ENCODE measurements at regions not wholly inside any gene's neighbourhood (a gene's known extent, or its start where the extent isn't known, plus 50 kb on each side); places are given as distances from the start of the nearest gene placed in this dataset.
"Not testable (repeated sequence)": the region's sequence is repeated elsewhere in the genome, so short reads cannot be mapped to it uniquely, and the experiment has no call there.

DNA sequence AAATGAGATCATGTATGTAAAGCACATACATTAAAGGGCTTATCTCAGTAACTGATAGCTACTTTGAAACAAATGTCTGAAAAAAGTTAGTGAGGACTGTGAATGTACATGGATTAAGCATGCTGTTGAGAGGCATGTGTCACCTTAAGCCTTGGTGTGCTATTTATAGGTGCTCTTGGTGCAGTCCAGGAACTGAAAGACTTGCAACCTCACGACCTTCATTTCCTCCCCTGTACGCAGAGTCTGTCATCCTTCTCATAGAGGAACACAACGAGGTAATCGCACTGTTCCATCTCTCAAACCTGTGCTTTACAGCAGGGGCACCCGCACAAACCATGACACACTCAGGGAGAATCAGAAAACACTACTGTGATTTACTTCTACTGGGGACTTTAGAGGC, 65.6 kb downstream of the UFM1 start:
- DNase-seq: no peak

DNA sequence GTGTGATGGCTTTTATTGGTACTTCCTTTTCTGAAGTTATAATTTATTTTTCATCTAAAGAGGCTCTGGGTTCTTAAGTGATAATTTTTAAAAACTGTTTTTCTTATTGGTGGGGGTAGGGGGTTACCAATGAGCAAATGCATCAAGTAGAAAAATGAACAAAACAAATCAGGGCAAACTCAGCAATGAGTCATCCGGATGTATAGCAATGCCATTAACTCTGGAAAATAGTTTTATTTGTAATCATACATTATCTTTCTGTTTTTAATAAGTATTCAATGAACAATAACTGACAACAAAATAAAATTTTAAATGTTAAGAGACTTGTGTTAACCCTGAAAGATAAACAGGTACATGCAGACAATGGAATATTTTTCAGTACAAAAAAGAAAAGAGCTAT, 67.6 kb downstream of the UFM1 start:
- DNase-seq: no peak

DNA sequence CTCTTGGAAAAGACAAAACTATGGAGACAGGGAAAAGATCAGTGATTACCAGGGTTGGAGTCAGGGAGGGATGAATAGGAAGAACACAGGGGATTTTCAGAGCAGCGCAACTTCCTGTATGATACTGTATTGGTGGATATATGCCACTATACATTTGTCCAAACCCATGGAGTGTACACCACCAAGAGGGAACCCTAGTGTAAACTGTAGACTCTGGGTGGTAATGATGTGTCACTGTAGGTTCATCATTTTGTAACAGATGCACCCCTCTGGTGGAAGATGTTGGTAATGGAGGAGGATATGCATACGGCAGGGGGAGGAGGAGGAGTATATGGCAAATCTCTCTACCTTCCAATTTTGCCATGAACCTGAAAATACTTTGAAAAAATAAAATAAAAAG, 68.1 kb downstream of the UFM1 start:
- no peak for DNase-seq

DNA sequence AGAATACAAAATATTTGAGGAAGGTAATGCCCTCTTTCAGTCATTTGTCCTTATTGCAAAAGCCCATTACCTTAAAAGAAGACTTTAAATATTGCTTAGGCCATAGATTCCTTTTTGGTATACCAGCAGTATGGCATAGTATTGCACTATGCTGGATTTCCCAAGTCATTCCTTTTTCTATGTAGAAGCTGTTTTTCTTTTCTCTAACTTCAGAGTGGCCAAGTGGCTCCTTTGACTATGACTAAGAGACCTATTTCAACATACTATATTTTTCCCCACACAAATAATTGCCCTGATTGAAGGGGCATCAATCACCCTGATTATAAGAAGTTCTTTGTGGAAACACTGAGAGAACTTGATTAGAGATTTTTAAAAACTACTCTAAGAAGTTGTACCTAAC, 68.6 kb downstream of the UFM1 start:
- DNase-seq: no peak

DNA sequence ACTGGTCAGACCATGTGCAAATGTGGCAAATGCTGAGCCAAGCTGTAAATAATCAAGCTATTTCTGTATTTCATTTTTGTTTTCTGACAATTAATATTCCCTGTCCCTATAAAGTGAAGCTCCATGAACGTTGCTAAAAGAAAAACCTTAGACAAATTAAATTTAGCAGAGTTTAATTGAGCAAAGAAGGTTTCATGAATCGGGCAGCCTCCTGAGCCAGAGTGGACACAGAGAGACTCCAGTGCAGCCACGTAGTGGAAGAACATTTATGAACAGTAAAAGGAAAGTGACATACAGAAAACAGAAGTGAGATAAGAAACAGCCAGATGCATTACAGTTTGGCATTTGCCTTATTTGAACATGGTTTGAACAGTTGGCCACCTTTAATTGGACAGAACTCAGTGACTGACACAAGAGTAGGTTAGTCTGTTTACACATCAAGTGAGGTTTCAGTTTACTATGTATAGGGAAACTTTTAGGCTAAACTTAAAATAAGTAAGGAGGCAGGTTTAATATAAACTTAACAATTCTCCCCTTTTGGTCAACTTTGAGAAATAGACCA, 69.7 kb downstream of the UFM1 start:
- DNase-seq: no peak

DNA sequence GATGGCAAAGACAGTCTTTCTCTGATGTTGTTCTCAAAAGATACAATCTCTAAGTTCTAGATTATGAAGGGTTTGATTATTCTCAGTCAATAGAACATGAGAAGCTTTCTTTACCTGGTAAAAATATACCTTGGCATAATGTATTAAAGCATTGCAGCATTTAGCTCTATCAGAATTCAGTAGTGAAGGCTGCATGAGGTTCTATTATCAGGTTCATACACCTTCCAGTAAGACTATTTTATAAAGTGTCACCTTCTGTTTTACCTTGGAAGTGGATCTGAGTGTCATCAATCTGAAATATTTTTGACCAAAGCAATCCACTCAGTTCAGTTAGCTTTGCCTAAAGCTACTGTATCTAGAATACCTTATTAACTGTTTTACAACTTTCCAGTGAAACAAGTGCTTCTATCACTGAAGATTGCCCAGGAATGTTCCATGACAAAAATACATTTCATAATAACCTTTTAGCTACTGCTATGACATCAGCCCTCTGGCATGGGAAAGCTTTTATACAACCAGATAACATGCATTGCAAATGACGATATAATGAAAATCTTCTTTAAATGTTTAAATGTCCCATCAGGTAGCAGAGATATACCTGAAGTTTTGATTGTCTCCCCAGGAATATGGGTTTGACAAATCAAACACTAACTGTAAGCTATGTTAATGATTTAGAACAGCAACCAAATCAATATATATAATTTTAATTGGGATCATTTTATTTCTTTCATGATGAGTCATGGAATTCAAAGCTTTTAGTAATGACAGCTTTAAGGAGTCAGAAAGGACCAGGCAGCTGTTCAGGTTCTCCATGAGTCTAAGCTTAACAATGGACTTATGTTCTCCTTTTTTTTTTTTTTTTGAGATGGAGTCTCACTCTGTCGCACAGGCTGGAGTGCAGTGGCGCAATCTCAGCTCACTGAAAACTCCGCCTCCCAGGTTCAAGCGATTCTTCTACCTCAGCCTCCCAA, 72.2 kb downstream of the UFM1 start:
- DNase-seq: no peak

DNA sequence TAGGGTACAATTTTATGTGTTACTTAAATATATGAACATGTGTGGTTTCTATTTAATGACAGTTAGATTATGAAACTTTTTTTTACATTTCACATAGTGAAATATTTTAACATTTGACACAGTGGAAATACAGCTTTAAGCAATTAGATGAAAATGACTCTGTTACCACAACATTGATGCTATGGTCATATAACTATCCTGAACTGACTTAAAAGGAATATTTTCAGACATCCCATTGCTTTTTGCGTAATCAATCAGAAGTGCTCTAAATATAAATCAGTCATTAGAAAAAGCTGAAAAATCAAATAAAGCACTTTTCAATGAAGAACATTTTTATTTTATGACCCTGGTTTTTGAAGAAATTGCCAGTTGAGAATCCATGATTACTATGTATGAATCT, 80.3 kb downstream of the UFM1 start:
- no peak for DNase-seq

DNA sequence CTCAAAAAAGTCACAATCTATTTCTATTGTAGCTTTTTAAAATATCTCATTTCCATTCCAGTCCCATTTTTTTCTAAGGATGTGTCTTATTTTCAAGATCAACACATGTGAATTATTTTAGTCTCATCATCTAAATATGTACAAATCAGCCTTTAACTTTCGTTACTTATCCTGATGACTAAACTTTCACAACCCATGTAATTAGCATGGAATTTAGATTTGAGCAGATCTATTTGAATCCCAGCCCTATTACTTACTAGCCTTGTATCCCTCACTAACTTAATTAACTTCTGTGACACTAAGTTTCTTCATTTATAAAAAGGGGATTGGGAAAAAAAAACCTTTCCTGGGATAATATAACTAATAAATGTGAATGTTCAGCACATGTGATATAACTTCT, 81.1 kb downstream of the UFM1 start:
- no peak for DNase-seq

DNA sequence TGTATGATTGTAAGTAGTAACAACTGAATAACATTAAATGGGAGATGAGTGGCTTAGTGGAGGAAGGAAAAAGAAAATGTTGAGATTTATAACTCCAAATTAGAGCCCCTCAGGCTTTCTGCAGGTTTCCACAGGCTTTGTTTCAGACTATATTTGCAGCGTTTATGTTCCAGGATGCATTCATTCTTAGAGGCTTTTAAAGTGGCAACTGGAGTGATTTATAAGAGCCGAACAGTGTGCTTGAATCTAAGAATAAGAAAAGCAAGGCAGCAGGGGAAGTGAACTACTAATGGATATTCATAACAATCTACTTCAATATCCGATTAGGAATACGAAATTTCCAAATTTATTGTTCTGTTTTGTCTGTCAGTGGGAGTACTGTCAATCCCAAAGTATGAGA, 91.0 kb downstream of the UFM1 start:
- no peak for DNase-seq

DNA sequence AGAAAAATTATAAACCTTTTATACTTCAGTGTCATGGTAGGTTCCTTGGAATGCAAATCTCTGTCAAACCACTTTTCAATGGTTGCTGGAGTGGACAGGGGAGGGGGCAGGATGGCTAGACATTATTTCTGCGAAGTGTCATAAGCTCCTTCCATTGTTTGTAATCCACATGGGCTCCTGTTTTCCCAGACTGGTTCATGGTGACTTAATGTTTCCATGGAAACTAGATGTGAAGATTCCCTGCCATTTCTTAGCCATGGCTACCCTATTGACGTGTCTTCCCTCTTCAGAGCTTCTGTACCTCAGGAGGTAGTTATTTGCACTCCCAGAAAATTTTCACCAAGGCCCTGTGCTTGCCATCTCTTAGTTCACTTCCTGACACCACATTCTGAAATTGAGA, 95.3 kb downstream of the UFM1 start:
- DNase-seq: no peak

DNA sequence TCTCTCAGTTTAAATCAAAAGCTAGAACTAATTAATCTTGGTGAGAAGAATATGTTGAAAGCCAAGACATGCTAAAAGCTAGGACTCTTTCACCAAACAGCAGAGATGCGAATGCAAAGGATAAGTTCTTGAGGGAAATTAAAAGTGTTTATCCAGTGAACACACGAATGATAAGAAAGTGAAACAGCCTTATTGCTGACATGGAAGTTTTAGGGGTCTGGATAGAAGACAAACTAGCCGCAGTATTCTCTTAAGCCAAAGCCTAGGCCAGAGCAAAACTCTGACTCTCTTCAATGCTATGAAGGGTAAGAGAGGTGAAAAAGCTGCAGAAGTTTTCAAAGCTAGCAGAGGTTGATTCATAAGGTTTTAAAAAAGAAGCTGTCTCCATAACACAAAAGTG, 103.0 kb downstream of the UFM1 start:
- DNase-seq: no peak

DNA sequence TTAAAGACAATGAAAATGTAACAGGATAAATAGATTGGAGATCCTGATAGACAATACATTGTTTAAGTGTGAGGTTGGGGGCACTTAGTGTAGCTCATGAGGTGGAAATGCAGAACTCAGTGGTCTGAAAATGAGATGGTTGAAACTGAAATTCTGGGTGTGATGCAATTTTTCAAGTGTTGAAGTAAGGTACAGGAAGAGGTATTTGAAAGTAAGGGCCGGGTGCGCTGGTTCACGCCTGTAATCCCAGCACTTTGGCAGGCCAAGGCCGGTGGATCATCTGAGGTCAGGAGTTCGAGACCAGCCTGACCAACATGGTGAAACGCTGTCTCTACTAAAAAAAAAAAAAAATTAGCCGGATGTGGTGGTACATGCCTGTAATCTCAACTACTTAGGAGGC, 113.0 kb downstream of the UFM1 start:
- no peak for DNase-seq

DNA sequence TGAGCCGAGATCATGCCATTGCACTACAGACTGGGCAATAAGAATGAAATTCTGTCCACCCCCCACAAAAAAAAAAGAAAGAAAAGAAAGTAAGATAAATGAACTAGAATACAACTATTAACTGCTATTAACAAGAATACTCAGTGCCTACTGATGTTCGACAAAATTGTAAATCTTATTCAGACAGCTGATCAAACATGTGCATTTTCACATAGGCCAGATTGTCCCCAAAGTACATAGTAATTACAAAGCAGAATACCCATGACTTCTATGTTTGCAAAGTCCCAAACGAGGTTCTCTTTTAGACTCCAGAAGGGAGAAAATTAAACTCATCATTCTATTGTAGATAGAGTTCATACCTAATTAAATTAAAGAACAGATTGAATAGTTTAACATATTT, 113.4 kb downstream of the UFM1 start:
- DNase-seq: no peak

DNA sequence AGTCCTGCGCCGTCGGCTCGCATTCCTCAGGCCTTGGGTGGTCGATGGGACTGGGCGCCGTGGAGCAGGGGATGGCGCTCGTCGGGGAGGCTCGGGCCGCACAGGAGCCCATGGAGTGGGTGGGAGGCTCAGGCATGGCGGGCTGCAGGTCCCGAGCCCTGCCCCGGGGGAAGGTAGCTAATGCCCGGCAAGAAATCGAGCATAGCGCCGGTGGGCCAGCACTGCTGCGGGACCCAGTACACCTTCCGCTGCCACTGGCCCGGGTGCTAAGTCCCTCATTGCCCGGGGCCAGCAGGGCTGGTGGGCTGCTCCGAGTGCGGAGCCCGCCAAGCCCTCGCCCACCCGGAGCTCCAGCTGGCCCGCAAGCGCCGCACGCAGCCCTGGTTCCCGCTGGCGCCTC, 122.8 kb downstream of the UFM1 start:
- DNase-seq: not testable (repeated sequence)

DNA sequence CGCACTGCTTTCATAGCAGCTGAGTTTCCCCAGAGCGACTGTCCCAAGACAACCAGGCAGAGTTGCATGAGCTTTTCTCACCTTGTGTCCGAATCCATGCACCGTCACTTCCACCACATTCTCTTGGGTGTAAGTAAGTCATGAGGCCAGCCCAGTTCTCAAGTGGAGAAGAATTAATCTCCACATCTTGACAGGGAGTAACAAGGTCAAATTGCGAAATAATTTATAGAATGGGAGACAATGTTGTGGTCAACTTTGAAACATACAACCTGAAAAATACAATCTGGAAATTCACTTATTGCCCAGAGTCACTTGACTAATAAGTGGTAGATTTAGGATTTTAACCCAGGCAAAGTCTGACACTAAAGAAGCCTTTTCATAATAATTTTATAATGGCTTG, 123.7 kb downstream of the UFM1 start:
- DNase-seq: no peak

DNA sequence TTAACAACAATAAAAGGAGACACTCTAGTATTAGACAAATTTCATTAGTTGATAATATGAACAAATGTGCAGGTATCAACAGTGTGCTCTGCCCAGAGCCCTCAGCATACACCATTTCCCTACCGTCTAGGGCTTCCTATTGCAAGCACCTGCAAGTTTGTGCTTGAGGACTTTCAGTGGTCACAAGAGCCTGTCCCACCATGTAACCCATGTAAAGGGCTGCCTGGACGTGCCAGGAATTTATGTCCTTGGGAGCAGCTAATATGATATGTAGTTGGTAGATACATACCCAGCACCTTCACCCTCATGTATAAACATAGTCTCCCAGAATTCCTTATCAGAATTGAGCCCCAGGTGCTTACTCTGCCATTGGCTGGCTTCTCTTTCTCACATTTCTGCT, 128.0 kb downstream of the UFM1 start:
- DNase-seq: no peak

DNA sequence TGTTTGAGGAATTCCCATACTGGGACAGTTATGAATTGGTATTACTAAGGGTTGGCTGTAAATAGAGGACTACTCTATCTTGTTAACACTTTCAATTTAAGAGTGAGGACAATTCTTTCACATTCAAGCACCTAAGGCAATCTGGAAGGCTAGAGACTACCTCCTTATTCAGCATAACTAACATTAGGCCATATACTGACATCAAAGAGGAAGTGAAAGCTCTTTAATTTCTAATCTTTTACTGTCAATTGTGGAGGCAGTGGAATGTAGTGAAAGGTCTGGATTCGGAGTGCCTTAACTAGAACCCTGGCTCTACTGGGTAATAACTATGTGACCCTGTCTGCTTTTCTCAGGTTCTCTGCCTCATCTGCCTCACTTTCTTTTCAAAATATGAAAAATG, 134.0 kb downstream of the UFM1 start:
- DNase-seq: no peak

DNA sequence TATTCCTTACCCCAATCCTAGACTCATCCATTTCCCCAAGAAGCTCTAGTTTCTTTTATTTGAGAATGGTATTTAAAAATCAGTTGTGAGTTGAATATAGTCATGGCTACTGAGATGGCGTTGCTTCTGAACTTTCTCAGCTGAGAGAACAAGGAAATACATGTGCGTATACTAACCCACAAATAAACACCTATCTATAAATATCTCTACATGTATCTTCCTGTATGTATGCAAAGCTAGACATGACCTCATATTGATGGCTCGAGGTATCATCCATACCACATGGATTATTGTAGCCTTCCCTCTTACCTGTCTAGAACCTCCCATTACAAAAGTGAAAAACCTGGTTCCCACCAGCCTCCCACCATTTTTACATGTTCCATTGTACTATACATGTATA, 141.0 kb downstream of the UFM1 start:
- no peak for DNase-seq

DNA sequence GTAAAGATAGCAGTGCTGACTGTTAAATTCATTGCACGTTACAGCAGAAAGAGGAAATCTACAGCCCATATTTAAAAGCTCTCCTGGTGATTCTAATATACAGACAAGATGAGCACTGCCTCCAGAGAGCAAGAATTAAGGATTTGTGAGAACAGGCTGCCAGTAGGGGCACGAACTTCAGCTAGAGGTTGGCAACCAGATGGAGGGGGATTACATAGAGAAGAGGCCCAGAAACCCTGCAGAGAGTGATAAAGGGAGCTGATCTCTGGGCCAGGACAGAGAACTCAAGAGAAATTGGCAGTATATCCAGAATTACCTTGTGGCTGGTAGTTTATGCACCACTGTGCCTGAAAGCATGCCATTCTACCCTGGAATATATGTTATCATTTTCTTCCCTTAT, 144.8 kb downstream of the UFM1 start:
- DNase-seq: no peak

DNA sequence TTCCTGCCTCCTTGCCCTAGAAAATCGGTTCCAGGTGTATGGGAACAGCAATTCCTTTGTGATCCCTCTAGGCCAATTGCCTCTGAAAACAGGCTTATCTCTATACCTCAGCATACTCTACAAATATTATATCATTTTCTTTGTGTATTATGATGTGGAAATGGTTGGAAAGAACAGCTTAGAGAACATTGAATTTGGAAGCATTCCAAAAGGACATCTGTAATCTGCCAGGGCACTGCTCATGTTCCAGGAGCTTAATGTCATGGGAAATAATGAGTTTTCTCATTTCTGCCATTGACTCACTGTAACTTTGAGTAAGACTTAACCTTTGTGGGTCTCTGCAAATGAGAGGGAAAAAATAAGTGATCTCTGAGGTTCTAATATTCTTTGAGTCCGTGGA, 147.3 kb downstream of the UFM1 start:
- no peak for DNase-seq

DNA sequence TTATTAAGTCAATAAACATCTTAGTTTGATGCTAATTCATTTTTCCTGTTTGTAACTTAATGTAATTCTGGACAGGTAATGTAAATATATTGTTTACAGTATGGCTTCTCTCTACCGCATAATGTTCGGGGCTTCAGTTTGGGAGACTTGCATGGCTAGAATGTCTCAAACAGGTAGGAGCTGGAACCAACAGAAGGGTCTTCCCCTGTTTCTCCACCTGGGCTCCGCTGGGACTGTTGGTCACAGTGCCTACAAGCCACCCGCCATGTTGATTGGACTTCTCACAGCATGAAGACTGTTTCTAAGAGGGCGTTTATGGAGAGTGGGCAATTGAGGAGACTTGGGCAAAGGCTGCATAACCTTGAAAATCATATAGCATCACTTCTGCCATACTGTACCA, 148.6 kb downstream of the UFM1 start:
- DNase-seq: no peak

DNA sequence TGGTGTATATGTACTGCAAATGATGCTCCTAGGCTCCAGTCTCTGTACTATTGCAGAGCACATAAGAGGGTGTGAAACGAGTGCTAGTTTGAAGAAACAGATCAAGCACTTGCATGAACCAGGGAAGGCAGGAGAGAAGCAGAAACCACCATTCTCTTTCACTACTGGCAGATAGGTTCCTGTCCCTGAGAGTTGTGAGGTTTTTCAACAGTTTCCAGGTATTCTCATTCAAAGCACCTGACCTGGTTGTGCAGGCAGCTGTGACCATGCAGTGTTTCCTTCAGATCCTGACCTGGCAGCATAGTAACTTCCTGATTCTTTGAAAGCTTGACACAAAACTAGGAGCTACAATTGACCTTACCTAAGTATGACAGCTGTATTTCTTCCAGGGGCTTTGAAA, 164.9 kb downstream of the UFM1 start:
- no peak for DNase-seq

DNA sequence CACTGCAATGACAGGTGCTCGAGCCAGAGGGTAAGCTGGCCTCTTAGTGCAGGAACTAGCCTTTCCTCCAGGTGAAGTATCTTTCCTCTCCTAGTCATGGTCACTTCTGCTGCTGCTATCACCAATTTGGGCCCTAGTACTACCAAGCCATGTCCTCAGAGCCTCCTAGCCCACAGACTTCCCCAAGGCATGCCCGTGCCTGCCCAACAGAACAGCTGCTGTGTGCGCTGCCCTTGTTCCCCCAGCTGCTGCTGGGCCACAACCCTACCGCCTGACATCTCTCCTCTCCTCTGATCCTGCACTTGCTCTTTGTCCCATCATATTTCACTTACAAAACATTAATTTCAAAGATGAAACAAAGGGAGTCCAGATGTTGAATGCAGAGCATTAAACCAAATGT, 168.5 kb upstream of the FREM2 start:
- no peak for DNase-seq

DNA sequence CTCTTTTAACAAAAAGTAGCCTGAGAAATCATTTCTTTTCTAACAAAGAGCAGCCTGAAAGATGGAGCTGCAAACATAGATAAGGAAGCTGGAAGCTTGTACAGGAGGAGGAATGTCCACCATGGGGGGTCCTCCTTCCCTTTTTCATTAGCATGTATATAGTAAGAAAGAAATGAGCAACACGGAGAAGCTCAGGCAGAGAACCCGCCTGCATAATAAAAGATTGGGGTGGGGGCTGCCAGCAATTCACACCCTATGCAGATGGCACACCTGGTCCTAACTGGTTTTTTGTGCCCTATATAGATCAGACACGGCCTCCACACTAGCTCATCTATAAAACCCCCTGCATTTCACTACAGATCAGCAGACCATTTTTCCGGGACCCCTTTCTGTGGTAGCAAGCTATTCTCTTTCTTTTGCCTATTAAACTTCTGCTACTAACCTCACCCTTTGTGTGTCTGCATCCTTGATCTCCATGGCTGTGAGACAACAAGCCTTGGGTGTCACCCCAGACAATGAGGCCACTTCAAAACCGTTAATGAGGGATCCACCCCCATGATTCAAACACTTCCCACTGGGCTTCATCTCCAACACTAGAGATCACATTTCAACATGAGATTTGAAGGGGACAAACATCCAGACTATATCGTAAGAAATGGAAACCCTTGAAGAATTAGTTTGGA, 167.5 kb upstream of the FREM2 start:
- DNase-seq: no peak
